SKM-1 treated with dmso at 0.1 percent for 144 hours (cell line): ENCODE measurements at regions not wholly inside any gene's neighbourhood (a gene's known extent, or its start where the extent isn't known, plus 50 kb on each side); places are given as distances from the start of the nearest gene placed in this dataset.

ENCODE experiments used
- DNase-seq: peaks from one replicate; lab custom pipeline; 2025; ENCODE audit not compliant: unreplicated experiment; lab: John Stamatoyannopoulos, UW

DNA sequence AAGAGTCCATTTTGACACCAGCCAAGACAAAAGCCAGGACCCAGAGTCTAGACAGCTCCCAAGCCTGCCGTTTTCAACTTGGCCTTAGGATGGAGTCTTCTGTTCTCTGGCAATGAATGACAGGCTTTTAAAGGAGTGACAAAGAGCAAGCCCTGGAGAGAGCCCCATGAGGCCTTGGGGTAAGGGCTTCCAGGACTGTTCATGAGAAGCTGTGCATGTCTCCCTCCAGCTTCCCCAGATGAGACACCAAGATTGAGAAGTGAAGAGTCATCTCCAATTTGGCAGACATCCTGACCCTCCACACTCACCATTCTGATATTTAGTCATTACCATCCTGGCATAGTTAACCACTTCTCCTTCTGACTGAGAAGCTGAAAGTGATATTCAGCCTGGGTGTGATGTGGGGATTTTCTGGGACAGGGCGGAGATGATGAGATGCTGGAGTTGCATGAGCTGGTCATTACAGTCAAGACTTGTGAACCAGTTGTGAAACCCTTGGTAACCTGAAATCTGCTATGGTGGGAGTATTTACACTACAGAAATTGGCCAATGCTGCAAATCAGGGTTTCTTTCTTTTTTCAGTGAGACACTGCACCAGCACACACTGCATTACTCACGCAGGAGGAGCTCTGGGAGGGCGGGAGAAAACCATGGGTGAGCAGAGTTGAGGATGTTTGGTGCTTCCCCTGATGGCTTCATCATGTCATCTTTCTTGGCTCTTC is 77.8 kb downstream of the VCPKMT start:
- peak; percentile 46 for DNase-seq

DNA sequence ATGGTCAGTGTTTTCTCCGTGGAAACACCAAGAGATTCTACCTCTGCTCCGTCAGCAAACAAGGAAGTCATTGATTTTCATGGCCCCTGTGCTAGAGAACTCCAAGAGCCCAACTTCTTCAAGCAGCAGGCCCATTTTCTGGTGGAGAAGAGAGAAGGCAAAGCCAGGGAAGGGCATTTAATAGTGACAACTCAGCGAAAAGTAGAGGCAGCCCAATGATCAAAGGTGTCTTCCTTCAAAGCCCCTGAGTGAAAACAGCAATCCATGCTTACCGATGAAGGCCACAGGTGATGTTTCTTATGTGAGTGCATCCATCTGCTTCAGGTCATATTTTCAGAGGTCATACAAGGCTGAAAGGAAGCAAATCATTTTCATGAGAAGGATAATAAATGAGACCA is 77.3 kb downstream of the VCPKMT start:
- DNase-seq: no peak

DNA sequence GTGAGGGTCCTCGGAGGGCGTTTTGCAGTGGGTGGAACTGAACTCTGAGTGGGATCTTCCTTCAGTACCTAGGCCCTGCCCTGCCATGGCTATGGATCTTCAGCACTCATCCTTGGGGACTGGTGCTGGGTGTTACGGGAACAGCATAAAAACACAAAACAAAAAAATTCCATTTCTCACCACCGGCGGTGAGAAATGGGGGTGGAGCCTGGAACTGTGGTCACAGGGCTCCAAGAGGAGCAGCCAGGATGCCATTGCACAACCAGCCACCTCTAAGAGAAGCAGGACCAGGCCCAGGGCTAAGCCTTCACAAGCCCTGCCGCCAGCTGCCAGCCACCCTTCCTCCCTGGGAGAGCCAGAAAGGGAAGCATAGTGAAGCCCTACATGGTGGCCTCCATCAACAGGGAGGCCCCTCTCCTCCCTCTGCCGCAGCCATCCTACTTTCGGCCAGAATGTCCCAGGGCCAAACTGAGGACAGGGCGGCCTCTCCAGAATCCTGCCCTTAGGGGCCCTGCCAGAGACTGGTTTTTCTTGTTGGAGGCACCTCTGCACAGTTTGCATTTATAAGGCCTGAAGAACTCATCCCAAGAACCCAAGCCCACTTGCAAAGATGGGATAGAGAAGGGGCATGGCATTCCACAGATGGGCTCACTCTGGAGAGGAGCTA is 76.5 kb downstream of the VCPKMT start:
- peak; percentile 66 for DNase-seq

DNA sequence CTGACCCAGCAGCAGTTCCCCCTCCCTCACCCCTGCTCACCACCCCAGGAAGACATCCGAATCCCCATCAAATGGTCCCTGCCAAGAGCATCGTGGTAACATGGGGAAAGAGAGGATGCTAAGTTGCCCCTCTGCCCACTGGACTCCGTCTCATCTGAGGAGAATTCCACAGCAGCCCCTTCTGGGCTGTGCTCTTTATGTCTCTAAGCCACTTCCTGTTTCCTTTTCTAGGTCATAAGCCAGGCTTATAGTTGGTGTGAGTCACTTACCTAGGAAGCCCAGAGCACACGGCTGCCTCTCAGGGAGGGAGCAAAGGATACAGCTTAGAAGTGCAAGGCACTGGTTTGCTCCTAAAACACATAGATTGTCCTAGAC is 76.0 kb downstream of the VCPKMT start:
- DNase-seq: peak; percentile 20

DNA sequence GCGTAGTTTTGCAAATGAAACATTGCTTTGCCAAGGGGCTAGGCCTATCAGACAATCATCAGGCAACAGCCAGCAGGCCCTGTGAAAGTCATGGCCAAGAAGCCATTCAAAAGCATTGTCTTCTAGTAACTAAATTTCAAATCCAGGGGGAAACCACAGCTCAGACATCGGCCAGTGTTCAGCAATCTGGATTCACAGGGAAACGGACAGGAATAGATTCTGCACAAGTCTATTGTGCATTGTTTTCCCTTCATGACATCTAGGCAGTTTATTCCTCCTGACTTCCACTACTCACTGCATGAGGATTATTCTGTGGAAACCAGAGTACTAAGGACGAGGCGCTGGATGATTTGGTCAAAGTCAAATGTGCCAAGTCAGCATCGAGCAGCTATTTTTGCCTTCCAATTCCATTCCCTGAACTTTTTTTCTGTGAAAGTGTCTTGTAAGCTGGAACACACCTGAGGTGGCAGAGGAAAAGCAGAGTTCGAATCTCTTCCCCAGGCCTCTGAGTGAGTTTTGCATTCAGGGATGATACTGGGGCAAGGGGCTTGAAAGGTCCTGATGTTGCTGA is 75.4 kb downstream of the VCPKMT start:
- no peak for DNase-seq

DNA sequence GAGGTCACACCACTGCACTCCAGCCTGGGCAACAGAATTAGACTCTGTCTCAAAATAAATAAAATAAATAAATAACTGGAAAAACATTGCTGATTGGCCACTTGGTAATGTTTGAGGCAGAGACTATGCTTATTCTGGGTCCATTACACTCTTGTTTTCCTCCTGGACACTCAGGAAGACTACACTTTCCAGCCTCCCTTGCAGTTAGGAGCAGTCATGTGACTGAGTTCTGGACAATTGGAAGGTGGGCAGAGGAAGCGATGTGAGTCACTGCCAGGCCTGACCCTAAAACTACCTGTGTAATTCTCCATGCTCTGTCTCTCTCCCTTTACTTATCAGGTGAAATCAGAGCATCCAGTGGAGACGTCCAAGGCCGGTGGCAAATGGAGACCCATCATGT is 74.4 kb downstream of the VCPKMT start:
- DNase-seq: no peak

DNA sequence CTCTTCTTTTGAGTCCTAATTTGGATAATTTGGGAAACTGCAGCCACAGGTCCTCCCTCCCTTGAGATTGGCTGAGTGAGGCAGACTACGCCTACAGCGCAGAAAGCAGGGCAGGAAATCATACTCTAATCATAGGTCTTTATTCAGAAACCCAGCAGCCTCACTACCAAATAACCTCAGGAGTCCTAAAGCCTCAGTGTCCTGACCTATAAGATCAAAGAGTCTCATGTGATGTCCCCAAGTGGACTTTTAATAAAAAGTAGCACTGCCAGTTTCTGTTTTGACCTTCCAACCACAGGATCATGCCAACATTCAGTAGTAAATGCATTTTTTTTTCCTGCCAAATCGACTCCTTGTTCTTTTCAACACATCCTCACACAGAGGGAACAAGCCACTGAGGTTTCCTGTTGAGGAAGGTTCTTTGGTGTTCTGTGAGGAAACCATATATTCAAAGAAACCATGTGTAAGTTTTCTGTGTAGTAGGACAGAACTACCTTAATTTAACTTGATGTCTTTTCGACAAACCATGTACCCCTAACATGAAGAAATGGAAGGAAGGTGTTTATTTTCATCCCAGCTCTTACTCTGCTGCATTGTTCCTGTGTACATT is 72.2 kb downstream of the VCPKMT start:
- DNase-seq: no peak

DNA sequence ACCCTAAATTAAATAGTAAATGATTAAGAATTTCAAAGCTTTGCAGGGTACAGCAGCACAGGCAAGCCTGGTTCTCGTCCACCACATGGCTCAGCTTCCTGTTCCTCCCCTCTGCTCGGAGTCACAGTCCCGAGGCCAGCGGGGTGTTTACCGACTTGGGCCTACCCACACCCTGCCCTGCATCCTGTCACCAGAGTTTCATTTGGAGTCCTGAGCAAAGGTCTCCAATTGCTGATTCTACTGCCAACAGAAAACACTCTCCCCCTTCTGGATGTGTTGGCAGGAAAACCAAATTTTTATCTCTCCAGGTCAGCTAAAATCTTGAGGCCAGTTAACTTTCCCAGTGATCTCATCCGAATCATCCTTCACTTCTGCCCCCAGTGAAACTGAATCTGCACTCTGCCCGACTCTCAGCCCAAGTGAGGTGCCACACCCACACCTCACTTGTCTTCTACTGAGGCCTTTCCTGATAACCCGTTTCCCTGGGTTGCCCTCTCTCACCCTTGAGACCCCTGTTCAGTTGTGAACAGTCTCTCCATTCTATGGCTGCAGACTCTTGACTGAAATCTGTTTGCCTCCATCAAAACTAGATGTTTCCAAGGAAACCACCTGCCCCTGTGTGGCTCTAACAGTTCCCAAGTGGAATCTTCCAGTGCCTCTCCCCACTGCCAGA is 71.2 kb downstream of the VCPKMT start:
- DNase-seq: no peak

DNA sequence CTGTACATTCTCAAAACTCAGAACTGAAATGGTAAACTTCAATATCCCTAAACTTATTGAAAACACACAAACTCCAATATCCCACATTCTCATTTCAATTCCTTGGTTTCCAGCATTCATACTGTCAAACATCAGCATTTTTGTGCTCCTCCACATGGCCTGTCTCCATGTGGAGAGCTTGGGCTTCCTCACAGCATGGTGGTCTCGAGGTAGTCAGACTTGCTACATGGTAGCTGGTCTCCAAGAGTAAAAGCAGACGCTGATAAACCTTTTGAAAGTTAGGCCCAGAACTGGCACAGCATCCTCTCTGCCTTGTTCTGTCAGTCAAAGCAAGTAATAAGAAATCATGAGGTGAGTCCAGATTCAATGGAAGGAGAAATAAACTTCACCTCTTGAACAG is 70.5 kb downstream of the VCPKMT start:
- DNase-seq: no peak

DNA sequence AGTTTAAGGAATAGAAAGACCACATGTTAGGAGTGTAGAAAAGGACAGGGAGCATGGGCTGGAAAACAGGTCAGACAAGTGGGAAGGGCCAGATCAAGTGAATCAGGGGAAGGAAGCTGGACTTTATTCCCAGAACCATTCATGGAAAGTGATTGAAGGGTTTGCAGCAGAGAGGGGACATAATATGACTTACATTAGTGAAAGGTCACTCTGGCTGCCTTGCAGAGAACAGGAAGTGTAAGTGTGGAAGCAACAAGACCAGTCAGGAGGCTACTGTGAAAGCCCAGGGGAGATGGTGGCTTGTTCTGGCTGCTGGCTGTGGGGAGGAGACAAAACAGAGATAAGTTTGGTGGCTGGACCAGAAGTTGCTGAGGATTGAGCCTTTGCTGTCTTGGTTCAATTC is 69.1 kb downstream of the VCPKMT start:
- DNase-seq: peak; percentile 15

DNA sequence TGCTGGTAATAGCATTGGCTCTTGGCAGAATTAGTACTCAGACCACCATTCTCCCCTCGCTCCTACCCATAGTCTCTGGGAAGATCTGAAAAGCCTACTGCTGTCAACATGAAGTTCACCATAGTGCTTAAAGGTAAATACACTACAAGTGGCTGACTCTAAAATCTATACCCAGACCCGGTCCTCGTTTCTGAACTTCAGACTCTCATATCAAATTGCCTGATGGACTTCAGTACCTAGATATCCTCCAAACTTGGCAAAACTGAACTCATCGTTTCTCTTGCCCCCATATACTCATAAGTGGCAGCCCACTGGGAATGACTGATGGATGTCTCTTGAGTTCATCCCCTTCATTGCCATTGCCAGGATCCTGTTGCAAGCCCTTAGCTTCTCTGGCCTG is 67.3 kb downstream of the VCPKMT start:
- no peak for DNase-seq

DNA sequence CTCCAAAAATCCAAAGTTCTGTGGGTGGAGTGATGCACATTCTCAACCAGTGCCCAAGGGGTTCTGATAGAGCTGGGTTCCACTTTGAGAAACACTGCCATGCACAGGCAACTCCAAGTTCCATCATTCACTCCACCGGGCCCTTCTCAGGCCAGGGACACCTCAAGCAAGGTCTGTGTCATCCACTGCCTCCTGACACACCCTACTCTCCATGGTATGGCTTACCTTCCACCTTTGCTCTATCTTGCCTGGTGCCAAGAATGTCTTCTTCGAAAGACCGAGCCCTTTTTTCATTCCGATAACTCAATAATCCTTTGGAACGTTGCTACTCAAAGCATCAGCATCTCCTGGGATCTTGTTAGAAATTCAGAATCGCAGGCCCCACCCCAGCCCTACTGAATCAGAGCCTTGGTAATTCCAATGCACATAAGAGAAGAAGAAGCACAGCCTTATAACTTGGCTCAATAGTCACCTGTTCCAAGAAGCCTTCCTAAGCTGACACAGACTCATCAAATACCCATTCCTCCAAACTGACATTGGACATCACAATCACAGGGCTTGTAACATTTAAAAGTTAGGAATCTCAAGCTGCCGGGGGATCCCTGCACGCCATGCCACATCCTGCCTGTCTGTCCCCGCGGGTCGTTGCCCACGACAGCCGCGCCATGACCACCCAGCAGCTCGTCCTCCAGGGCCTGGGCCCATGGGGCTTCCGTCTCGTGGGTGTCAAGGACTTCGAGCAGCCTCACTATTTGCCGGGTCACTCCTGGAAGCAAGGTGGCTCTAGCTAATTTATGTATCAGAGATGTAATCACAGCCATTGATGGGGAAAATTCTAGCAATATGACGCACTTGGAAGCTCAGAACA is 66.4 kb downstream of the VCPKMT start:
- DNase-seq: no peak

DNA sequence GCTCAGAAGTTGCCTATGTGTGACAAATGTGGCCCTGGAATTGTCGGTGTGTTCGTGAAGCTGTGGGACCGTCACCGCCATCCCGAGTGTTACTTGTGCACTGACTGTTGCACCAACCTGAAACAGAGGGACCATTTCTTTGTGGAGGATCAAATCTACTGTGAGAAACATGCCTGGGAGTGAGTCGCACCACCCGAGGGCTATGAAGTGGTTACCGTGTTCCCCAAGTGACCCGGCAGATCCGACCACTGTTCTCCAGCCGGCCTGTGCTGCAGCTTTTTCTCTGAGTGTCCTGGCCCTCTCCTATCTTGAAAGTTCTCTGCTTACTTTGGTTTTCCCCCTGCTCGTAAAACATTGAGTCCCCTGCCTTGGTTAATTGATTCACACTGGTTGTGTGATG is 65.3 kb downstream of the VCPKMT start:
- no peak for DNase-seq

DNA sequence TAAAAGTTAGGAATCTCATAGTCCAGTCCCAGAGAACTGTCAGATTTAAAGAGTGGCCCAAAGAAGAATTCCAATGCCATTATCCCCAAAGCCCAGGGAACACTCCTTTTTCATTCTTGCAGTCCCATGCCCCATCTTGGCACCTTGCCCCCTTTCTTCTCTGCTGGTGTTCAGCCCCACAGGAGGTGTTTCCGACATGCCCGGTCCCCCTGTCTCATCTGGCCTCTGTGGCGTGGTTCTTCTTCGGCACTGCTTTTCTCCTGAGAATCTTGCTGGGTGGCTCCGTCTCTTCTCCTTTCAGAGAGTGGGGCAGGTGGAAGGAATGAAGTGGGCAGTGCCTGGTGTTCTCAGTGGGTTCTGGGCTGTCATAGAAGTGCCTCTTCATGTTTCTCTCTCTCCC is 64.7 kb downstream of the VCPKMT start:
- no peak for DNase-seq

DNA sequence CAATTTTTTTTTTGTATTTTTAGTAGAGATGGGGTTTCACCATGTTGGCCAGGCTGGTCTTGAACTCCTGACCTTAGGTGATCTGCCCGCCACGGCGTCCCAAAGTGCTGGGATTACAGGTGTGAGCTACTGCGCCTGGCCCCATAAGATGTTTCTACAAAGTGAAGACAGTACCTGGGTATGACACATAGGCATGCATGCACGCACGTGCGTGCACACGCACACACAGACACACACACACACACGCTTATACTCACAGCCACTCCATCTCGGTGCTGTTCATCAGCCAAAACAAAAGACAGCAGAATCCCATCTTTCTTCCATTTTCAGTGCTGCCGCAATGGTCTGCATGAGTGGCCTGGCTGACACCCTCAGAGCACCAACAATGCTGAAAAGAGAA is 63.9 kb downstream of the VCPKMT start:
- no peak for DNase-seq

DNA sequence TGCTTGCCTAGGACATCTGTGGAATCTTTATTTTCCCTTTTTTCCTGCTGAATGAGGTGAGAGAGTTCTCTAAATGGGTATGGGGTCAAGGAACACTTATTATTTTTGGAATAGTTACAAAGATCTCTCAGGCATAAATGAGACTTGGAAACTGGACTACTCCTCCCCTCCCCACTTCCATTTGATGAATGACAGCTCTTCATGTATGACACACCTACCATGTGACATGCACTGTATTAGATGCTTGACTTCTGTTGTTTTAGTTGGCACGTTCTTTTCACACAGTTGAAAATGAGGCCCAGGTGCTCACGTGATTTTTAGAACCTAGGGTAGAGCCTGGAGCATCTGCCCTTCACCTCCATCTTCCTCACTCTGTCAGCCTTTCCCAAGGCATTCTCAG is 62.4 kb downstream of the VCPKMT start:
- DNase-seq: no peak

DNA sequence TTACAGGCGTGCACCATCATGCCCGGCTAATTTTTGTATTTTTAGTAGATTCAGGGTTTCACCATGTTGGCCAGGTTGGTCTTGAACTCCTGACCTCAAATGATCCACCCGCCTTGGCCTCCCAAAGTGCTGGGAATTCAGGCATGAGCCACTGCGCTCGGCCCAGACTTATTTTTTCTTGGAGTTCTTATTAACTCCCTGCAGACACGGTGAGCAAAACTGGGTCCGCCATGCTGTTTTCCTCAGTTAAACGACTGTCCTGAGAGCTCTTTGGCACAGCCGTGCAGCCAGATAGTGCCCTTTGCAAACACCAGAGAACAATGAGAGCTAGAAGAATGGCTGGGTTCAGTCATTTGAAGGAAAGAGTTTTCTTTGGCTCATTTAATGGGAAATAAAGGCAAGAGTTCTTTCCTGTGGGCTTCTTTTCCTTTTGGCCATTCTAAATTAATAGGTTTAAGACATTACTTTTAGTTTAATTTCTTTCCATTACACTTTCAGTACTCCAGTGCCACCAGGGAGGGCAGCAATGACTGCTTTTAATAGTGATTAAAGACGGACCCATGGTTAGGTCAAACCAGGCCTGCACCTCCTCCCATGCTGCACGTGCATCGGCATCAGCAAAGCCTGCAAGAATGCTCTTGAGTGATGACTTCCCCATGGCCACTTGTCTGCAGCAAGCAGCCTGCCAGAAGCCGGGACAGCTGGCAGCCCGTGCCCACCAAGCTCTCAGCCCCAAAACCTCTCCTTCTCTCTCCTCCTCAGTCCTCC is 60.7 kb downstream of the VCPKMT start:
- DNase-seq: no peak

DNA sequence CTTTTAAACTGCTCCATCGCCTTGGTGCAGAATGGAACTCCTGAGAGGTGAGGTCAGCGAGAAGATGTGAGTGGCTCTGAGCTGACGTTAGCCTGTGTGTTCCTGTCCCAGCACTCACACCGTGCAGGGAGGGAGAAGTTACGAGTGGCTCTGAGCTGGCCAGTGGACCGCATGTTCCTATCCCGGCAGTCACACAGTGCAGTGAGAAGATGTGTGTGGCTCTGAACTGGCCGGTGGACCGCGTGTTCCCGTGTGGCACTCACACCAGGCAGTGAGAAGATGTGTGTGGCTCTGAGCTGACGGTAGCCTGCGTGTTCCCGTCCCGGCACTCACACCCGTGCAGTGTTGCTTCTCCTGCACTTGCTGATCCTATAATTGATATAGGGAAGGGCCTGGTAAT is 59.9 kb downstream of the VCPKMT start:
- DNase-seq: no peak

DNA sequence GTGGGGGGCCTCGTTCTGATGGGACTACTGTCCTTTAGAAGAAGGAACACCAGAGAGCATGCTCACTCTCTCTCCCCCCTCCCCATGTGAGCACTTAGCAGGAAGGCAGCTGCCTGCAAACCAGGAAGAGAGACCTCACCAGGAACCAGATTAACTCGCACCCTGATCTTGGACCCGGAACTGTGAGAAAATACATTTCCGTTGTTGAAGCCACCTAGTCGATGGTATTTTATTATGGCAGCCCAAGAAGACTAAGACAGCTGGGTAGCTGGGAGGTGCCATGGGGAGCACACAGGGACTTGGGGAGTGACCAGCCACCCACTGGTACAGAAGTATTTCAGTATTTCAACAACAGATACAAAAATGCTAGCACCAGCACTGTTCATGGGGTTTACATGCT is 59.0 kb downstream of the VCPKMT start:
- DNase-seq: no peak

DNA sequence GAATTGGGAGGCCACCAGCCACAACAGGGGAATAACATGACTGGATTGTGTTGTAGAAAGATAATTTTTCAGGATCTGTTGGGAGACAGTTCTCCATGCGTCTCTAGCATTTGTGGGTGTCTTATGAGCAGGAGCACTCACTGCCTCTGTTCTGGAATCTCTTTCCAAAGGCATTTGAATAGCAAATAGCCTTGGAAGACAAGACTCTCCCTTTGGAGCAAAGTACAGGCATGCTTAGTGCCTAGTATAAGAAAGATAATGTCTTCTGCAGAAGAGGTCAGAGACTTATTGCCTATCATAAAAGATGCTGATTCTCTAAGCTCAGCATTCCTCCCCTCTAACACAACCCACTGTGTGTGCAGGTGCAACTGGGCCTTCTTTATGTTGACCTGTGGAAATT is 58.3 kb downstream of the VCPKMT start:
- DNase-seq: no peak
